ENCODE measurements at regions not wholly inside any gene's neighbourhood (a gene's known extent, or its start where the extent isn't known, plus 50 kb on each side); places are given as distances from the start of the nearest gene placed in this dataset.

- no peak for TF ChIP-seq POLR2A (IDR thresholded peaks at IDR 0.05)
- no peak for TF ChIP-seq CTCF (IDR thresholded peaks at IDR 0.05)
These were observed 183.2 kb upstream of the NR2F2 start for GRCh38 chr15:96147267-96147666.
